ENCODE measurements at regions not wholly inside any gene's neighbourhood (a gene's known extent, or its start where the extent isn't known, plus 50 kb on each side); places are given as distances from the start of the nearest gene placed in this dataset.
"Not testable (repeated sequence)": the region's sequence is repeated elsewhere in the genome, so short reads cannot be mapped to it uniquely, and the experiment has no call there.

DNA sequence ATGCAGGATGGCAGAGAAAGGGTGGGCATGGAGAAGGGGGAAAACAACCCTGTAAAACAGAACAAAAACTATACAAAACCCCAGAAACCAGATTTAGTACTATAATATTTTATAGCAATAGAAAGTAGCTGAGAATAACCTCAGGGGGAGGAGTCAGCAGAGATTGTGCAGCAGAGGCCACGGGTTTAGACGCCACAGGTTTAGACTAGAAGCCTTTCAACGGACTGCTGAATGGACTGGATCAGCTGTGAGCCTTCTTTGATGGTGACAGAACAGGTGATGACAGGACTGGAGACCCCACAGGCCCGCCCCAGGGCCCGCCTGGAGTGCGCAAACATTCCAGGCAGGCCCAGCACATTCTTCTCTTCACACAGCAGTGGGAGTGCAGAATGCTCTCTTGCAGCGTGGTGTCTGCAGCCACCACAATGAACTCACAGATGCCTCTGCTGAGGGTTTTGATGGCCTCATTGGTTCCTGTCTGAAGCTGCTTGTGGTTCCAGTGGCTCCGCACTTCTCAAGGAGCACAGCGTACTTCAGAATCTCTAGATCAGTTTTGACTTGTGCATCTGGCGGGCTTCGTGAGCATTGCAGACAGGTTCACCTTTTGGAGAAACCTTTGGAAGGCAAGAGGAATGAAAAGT, 65.6 kb downstream of the PPIAL4D start:
- H4K8ac ChIP-seq (ENCODE audit: low read depth, low read length); H2BK5ac ChIP-seq (ENCODE audit: low read depth, low read length, poor library complexity); H2BK120ac ChIP-seq (ENCODE audit: insufficient read depth, low read length, poor library complexity); H3K4me2 ChIP-seq (ENCODE audit: low read length); H3K4me3 ChIP-seq (ENCODE audit: low read depth, low read length); H3K18ac ChIP-seq (ENCODE audit: low read length); H4K91ac ChIP-seq (ENCODE audit: low read depth, low read length); H3K79me1 ChIP-seq (ENCODE audit: low read length); H3K79me2 ChIP-seq (ENCODE audit: control insufficient read depth, insufficient read depth, low read length, poor library complexity); H3K27me3 ChIP-seq (ENCODE audit: insufficient read depth, low read length); H2BK12ac ChIP-seq (ENCODE audit: low read length); H3K27ac ChIP-seq (ENCODE audit: low read depth, low read length); H3K9me3 ChIP-seq (ENCODE audit: insufficient read depth, low read depth, low read length); H2AK5ac ChIP-seq (ENCODE audit: low read length); H4K12ac ChIP-seq (ENCODE audit: low read depth, low read length); DNase-seq; H3K4ac ChIP-seq (ENCODE audit: low read depth, low read length); H3K23ac ChIP-seq (ENCODE audit: low read length); H2AFZ ChIP-seq (ENCODE audit: insufficient read depth, low read length, poor library complexity); H3K9ac ChIP-seq (ENCODE audit: low read length); H3K14ac ChIP-seq (ENCODE audit: low read length); H3K36me3 ChIP-seq (ENCODE audit: control insufficient read depth in 1 of 2, insufficient read depth in 2 of 2, low read length in 2 of 2); H3K4me1 ChIP-seq (ENCODE audit: control insufficient read depth in 1 of 2, insufficient read depth in 2 of 2, low read length in 2 of 2): not testable (repeated sequence)
- no CpG with 5 or more reads among the region's 11 CpGs for WGBS (ENCODE audit: extremely low coverage, insufficient coverage, insufficient read length)

GRCh38 chr1:145174377-145174776, 67.6 kb downstream of the PPIAL4D start:
- not testable (repeated sequence) for H2BK12ac ChIP-seq (ENCODE audit: low read length); H2AFZ ChIP-seq (ENCODE audit: insufficient read depth, low read length, poor library complexity); H3K9me3 ChIP-seq (ENCODE audit: insufficient read depth, low read depth, low read length); H3K79me2 ChIP-seq (ENCODE audit: control insufficient read depth, insufficient read depth, low read length, poor library complexity); H3K18ac ChIP-seq (ENCODE audit: low read length); H3K4me2 ChIP-seq (ENCODE audit: low read length); H2BK120ac ChIP-seq (ENCODE audit: insufficient read depth, low read length, poor library complexity); H3K23ac ChIP-seq (ENCODE audit: low read length); DNase-seq; H3K79me1 ChIP-seq (ENCODE audit: low read length); H4K12ac ChIP-seq (ENCODE audit: low read depth, low read length); H4K8ac ChIP-seq (ENCODE audit: low read depth, low read length); H4K91ac ChIP-seq (ENCODE audit: low read depth, low read length); H3K27ac ChIP-seq (ENCODE audit: low read depth, low read length); H2AK5ac ChIP-seq (ENCODE audit: low read length); H3K4me1 ChIP-seq (ENCODE audit: control insufficient read depth in 1 of 2, insufficient read depth in 2 of 2, low read length in 2 of 2); H3K4me3 ChIP-seq (ENCODE audit: low read depth, low read length); H3K9ac ChIP-seq (ENCODE audit: low read length); H3K4ac ChIP-seq (ENCODE audit: low read depth, low read length); H3K14ac ChIP-seq (ENCODE audit: low read length); H3K36me3 ChIP-seq (ENCODE audit: control insufficient read depth in 1 of 2, insufficient read depth in 2 of 2, low read length in 2 of 2); H3K27me3 ChIP-seq (ENCODE audit: insufficient read depth, low read length); H2BK5ac ChIP-seq (ENCODE audit: low read depth, low read length, poor library complexity)
- WGBS (ENCODE audit: extremely low coverage, insufficient coverage, insufficient read length), result no CpG with 5 or more reads among the region's 3 CpGs

DNA sequence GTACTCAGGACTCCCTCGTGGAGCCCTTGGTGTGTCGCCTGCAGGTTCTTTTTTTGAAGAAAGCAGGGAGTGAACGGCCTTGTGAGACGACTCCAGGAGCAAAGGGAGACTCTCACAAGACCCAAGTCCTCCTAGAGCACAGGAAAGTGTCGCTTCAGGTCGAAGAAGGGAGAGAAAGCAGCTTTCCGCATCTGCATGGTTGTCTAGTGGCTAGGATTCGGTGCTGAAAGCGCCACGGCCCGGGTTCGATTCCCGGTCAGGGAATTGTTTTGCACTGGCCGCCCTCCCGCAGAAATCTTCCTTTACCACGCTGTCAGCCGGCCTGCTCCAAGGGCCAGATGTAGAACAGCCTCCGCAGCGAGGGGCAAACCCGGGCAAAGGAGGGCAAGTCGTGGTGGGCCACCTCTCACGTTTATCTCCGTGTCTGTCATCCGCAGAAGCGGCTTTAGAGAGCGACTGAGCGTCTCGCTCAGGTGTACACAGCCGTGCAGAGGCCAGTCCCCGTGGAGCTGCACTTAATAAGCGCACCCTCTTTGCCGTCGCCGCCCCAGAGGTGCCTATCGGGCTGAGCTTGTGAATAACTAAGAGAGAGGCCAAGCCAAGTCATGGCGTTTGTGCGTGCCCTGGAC, 72.6 kb downstream of the FAM72D start:
- not testable (repeated sequence) for H3K23ac ChIP-seq (ENCODE audit: low read length); H3K36me3 ChIP-seq (ENCODE audit: control insufficient read depth in 1 of 2, insufficient read depth in 2 of 2, low read length in 2 of 2); DNase-seq; H3K18ac ChIP-seq (ENCODE audit: low read length); H2BK12ac ChIP-seq (ENCODE audit: low read length); H3K4me1 ChIP-seq (ENCODE audit: control insufficient read depth in 1 of 2, insufficient read depth in 2 of 2, low read length in 2 of 2); H2BK5ac ChIP-seq (ENCODE audit: low read depth, low read length, poor library complexity); H4K8ac ChIP-seq (ENCODE audit: low read depth, low read length); H3K4me2 ChIP-seq (ENCODE audit: low read length); H2AFZ ChIP-seq (ENCODE audit: insufficient read depth, low read length, poor library complexity); H3K14ac ChIP-seq (ENCODE audit: low read length); H3K4me3 ChIP-seq (ENCODE audit: low read depth, low read length); H3K4ac ChIP-seq (ENCODE audit: low read depth, low read length); H3K9me3 ChIP-seq (ENCODE audit: insufficient read depth, low read depth, low read length); H3K9ac ChIP-seq (ENCODE audit: low read length); H2AK5ac ChIP-seq (ENCODE audit: low read length); H2BK120ac ChIP-seq (ENCODE audit: insufficient read depth, low read length, poor library complexity); H3K27me3 ChIP-seq (ENCODE audit: insufficient read depth, low read length); H3K79me2 ChIP-seq (ENCODE audit: control insufficient read depth, insufficient read depth, low read length, poor library complexity); H3K27ac ChIP-seq (ENCODE audit: low read depth, low read length); H4K91ac ChIP-seq (ENCODE audit: low read depth, low read length); H3K79me1 ChIP-seq (ENCODE audit: low read length); H4K12ac ChIP-seq (ENCODE audit: low read depth, low read length)
- no CpG with 5 or more reads among the region's 37 CpGs for WGBS (ENCODE audit: extremely low coverage, insufficient coverage, insufficient read length)

DNA sequence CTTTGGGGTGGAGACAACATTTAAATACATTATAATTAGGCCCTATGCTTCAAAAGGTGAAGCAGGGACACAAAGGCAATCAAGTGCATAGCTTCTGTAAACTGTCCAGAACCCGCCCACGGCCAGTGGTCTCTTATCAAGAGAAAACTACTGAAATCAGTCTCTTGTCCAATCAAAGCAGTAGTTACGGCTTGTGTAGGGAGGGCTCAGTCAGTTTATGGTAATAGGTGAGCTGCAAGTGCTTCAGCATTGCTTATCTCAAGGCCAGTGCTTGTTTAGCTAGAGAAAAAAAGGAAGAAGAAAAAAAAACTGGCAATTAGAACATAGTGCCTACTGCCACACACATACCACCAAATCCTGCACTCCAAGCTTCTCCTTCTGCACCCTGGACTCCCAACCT, 68.6 kb downstream of the FAM72D start:
- H3K36me3 ChIP-seq (ENCODE audit: control insufficient read depth in 1 of 2, insufficient read depth in 2 of 2, low read length in 2 of 2); H2BK5ac ChIP-seq (ENCODE audit: low read depth, low read length, poor library complexity); H2BK12ac ChIP-seq (ENCODE audit: low read length); H3K79me1 ChIP-seq (ENCODE audit: low read length); H2BK120ac ChIP-seq (ENCODE audit: insufficient read depth, low read length, poor library complexity); H3K27me3 ChIP-seq (ENCODE audit: insufficient read depth, low read length); H3K4me2 ChIP-seq (ENCODE audit: low read length); H3K27ac ChIP-seq (ENCODE audit: low read depth, low read length); H4K91ac ChIP-seq (ENCODE audit: low read depth, low read length); H3K23ac ChIP-seq (ENCODE audit: low read length); H2AK5ac ChIP-seq (ENCODE audit: low read length); H3K9ac ChIP-seq (ENCODE audit: low read length); H3K79me2 ChIP-seq (ENCODE audit: control insufficient read depth, insufficient read depth, low read length, poor library complexity); H3K4ac ChIP-seq (ENCODE audit: low read depth, low read length); H3K14ac ChIP-seq (ENCODE audit: low read length); H3K4me3 ChIP-seq (ENCODE audit: low read depth, low read length); DNase-seq; H3K4me1 ChIP-seq (ENCODE audit: control insufficient read depth in 1 of 2, insufficient read depth in 2 of 2, low read length in 2 of 2); H3K18ac ChIP-seq (ENCODE audit: low read length); H4K8ac ChIP-seq (ENCODE audit: low read depth, low read length); H4K12ac ChIP-seq (ENCODE audit: low read depth, low read length); H3K9me3 ChIP-seq (ENCODE audit: insufficient read depth, low read depth, low read length); H2AFZ ChIP-seq (ENCODE audit: insufficient read depth, low read length, poor library complexity): not testable (repeated sequence)
- no CpG with 5 or more reads among the region's 3 CpGs for WGBS (ENCODE audit: extremely low coverage, insufficient coverage, insufficient read length)
